ENCODE measurements at regions not wholly inside any gene's neighbourhood (a gene's known extent, or its start where the extent isn't known, plus 50 kb on each side); places are given as distances from the start of the nearest gene placed in this dataset.

GRCh38 chr10:81348003-81348402 lies 527.0 kb upstream of the NRG3 start:
- Histone ChIP-seq H3K36me3 (no peaks in the 10 kb centered on the region), H3K9me3 (no peaks in the 10 kb centered on the region), H3K27ac (no peak overlapping the region), H3K27me3 (no peaks in the 10 kb centered on the region), H3K4me3 (no peak overlapping the region), H3K4me1 (no peaks in the 10 kb centered on the region)
- TF ChIP-seq CTCF (IDR thresholded peaks at IDR 0.05) (no peak), POLR2A (IDR thresholded peaks at IDR 0.05) (no peak)
- no peak for DNase-seq

GRCh38 chr10:81367132-81367531 lies 507.9 kb upstream of the NRG3 start:
- no peak overlapping the region for H3K27ac ChIP-seq
- no peaks in the 10 kb centered on the region for H3K9me3 ChIP-seq
- H3K4me1 ChIP-seq, result no peaks in the 10 kb centered on the region
- H3K36me3 ChIP-seq, result no peaks in the 10 kb centered on the region
- H3K4me3 ChIP-seq, result no peak overlapping the region
- no peaks in the 10 kb centered on the region for H3K27me3 ChIP-seq
- no peak for DNase-seq
- no peak for TF ChIP-seq POLR2A (IDR thresholded peaks at IDR 0.05)
- no peak for TF ChIP-seq CTCF (IDR thresholded peaks at IDR 0.05)

- Histone ChIP-seq H3K4me3 (no peak overlapping the region), H3K4me1 (no peaks in the 10 kb centered on the region), H3K9me3 (no peaks in the 10 kb centered on the region), H3K36me3 (no peaks in the 10 kb centered on the region), H3K27ac (no peak overlapping the region), H3K27me3 (no peaks in the 10 kb centered on the region)
- no peak for DNase-seq
- TF ChIP-seq POLR2A (IDR thresholded peaks at IDR 0.05) (no peak), CTCF (IDR thresholded peaks at IDR 0.05) (no peak)
These were observed 488.2 kb upstream of the NRG3 start for GRCh38 chr10:81386817-81387216.

GRCh38 chr10:81403451-81403850 lies 471.5 kb upstream of the NRG3 start:
- Histone ChIP-seq H3K9me3 (no peaks in the 10 kb centered on the region), H3K27me3 (no peaks in the 10 kb centered on the region), H3K4me1 (no peaks in the 10 kb centered on the region), H3K4me3 (no peak overlapping the region), H3K36me3 (no peaks in the 10 kb centered on the region), H3K27ac (no peak overlapping the region)
- no peak for TF ChIP-seq CTCF (IDR thresholded peaks at IDR 0.05)
- TF ChIP-seq POLR2A (IDR thresholded peaks at IDR 0.05), result no peak
- no peak for DNase-seq

GRCh38 chr10:81405399-81405798 lies 469.6 kb upstream of the NRG3 start:
- no peak overlapping the region for H3K4me3 ChIP-seq
- H3K4me1 ChIP-seq, result no peaks in the 10 kb centered on the region
- H3K27ac ChIP-seq, result no peak overlapping the region
- no peak for DNase-seq
- H3K36me3 ChIP-seq, result no peaks in the 10 kb centered on the region
- no peaks in the 10 kb centered on the region for H3K9me3 ChIP-seq
- TF ChIP-seq CTCF (IDR thresholded peaks at IDR 0.05) (no peak), POLR2A (IDR thresholded peaks at IDR 0.05) (no peak)
- H3K27me3 ChIP-seq, result no peaks in the 10 kb centered on the region

GRCh38 chr10:81414038-81414437 lies 461.0 kb upstream of the NRG3 start:
- H3K4me3 ChIP-seq, result no peak overlapping the region
- no peaks in the 10 kb centered on the region for H3K4me1 ChIP-seq
- H3K9me3 ChIP-seq, result no peaks in the 10 kb centered on the region
- DNase-seq, result no peak
- no peaks in the 10 kb centered on the region for H3K36me3 ChIP-seq
- no peaks in the 10 kb centered on the region for H3K27me3 ChIP-seq
- TF ChIP-seq CTCF (IDR thresholded peaks at IDR 0.05) (no peak), POLR2A (IDR thresholded peaks at IDR 0.05) (no peak)
- no peak overlapping the region for H3K27ac ChIP-seq
